Ectodermal cell (in vitro differentiated cells): ENCODE measurements at regions not wholly inside any gene's neighbourhood (a gene's known extent, or its start where the extent isn't known, plus 50 kb on each side); places are given as distances from the start of the nearest gene placed in this dataset.

Source experiments
- H3K27ac ChIP-seq: 2 replicates; pipeline ENCODE4 v1.7.0; 2013; ENCODE audit warnings: mild to moderate bottlenecking, low read depth, low read length; ENCODE audit not compliant: insufficient read depth, poor library complexity, severe bottlenecking
- H3K27me3 ChIP-seq: 2 replicates; pipeline ENCODE4 v1.7.0; 2013; ENCODE audit warnings: mild to moderate bottlenecking, low read length; ENCODE audit not compliant: insufficient read depth, control insufficient read depth, poor library complexity, severe bottlenecking
- H3K36me3 ChIP-seq: one replicate; pipeline ENCODE4 v1.7.0; 2013; ENCODE audit warnings: low read length; ENCODE audit not compliant: control insufficient read depth, insufficient read depth
- H3K4me1 ChIP-seq: one replicate; pipeline ENCODE4 v1.7.0; 2013; ENCODE audit warnings: low read length; ENCODE audit not compliant: control insufficient read depth, insufficient read depth
- H3K4me3 ChIP-seq: 2 replicates; pipeline ENCODE4 v1.7.0; 2013; ENCODE audit warnings: low read depth, low read length, control low read depth; ENCODE audit not compliant: insufficient read depth
- H3K9me3 ChIP-seq: 2 replicates; pipeline ENCODE4 v1.7.0; 2013; ENCODE audit warnings: mild to moderate bottlenecking, low read length, moderate library complexity; ENCODE audit not compliant: control insufficient read depth
- WGBS, 2 experiments: methylation state at CpG; one replicate each; pipeline ENCODE4 v1.1.7; 2013; ENCODE audit warnings: missing lambda C conversion rate in 2 of 2; 5-methylcytosine and 5-hydroxymethylcytosine counted together

- Histone ChIP-seq H3K36me3 (no peaks in the 10 kb centered on the region), H3K27me3 (no peaks in the 10 kb centered on the region), H3K4me3 (no peak overlapping the region), H3K9me3 (no peaks in the 10 kb centered on the region), H3K4me1 (no peaks in the 10 kb centered on the region), H3K27ac (no peak overlapping the region)
- 98 to 100% methylated on average over 1 to 2 of the region's 2 CpGs for WGBS, 2 experiments
Measured at GRCh38 chrX:20432746-20433387, 166.2 kb upstream of the RPS6KA3 start.

DNA sequence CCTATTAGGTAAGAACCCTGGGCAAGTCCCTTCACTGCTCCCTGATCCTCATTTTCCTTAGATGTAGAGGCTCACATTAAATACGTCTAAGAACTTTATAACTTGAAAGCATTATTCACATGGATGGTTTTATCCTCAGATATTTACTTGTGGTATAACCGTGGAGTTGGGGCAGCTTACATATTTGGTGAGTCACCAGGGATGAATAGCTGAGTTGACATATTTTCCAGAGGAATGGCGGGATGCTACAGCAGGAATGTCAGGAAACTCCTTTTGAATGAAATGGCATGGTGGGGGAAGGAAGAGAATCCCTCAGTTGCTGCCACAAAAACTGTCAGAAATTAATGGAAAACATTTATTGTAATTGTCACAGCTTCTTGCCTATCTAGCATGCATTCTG lies 165.3 kb upstream of the RPS6KA3 start:
- Histone ChIP-seq H3K9me3 (no peaks in the 10 kb centered on the region), H3K4me1 (no peaks in the 10 kb centered on the region), H3K27ac (no peak overlapping the region), H3K36me3 (no peaks in the 10 kb centered on the region), H3K27me3 (no peaks in the 10 kb centered on the region), H3K4me3 (no peak overlapping the region)
- WGBS, 2 experiments = 84 to 91% methylated on average over 3 of the region's 3 CpGs

- H3K9me3 ChIP-seq = no peaks in the 10 kb centered on the region
- H3K4me1 ChIP-seq = no peaks in the 10 kb centered on the region
- H3K36me3 ChIP-seq = no peaks in the 10 kb centered on the region
- WGBS, 2 experiments = 88 to 100% methylated on average over 1 of the region's 1 CpG
- no peak overlapping the region for H3K27ac ChIP-seq
- H3K4me3 ChIP-seq = no peak overlapping the region
- H3K27me3 ChIP-seq = no peaks in the 10 kb centered on the region
Measured at GRCh38 chrX:20431486-20431885, 164.8 kb upstream of the RPS6KA3 start.

GRCh38 chrX:20427173-20427770 lies 160.6 kb upstream of the RPS6KA3 start:
- Histone ChIP-seq H3K27ac (no peak overlapping the region), H3K4me3 (no peak overlapping the region), H3K36me3 (no peaks in the 10 kb centered on the region), H3K4me1 (no peaks in the 10 kb centered on the region), H3K9me3 (no peaks in the 10 kb centered on the region), H3K27me3 (no peaks in the 10 kb centered on the region)
- WGBS, 2 experiments = 89 to 96% methylated on average over 2 of the region's 3 CpGs

DNA sequence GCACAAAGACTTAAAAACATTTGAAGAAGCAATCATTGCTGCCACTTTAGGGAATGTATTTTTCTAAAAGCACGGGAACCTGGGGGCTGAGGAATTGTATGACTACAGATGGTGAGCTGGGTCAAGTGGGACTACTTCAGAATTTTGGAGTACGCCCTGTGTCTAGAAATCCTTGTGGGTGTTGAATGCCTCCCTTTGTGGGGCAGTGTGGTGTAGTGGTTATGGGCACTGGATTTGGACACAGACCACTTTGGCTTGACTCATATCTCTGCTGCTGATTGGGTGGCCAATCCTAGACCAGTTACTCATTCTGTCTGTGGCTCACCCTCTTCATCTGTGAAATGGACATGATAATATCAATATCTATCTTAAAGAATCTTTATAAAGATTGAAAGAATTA lies 155.0 kb upstream of the RPS6KA3 start:
- Histone ChIP-seq H3K27ac (no peak overlapping the region), H3K9me3 (no peaks in the 10 kb centered on the region), H3K4me1 (no peaks in the 10 kb centered on the region), H3K4me3 (no peak overlapping the region), H3K36me3 (no peaks in the 10 kb centered on the region), H3K27me3 (no peaks in the 10 kb centered on the region)
- 91 to 94% methylated on average over 2 of the region's 2 CpGs for WGBS, 2 experiments

DNA sequence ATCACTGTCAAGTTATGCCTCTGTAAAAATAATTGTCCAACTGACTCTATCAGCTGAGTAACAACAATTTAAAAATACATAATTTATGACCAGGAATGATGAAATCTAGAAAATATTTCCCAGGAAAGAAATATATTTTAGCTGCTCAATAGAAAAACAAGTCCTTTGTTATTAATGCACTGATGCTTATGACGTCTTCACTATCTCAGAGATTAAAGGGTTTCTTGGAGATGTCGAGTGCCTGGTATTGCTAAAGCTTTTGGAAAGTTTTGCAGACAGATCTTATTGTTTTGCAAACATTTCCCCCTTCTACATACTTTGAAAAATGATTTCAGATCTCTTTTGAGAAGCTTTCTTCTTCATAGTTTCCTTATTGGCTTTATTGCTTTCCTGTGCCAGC lies 154.6 kb upstream of the RPS6KA3 start:
- no peaks in the 10 kb centered on the region for H3K4me1 ChIP-seq
- no peak overlapping the region for H3K4me3 ChIP-seq
- no peaks in the 10 kb centered on the region for H3K36me3 ChIP-seq
- no peaks in the 10 kb centered on the region for H3K9me3 ChIP-seq
- WGBS, 2 experiments = 88% methylated on average over 2 of the region's 2 CpGs; no CpG with 5 or more reads in 1 of the 2 experiments
- no peak overlapping the region for H3K27ac ChIP-seq
- H3K27me3 ChIP-seq = no peaks in the 10 kb centered on the region

- Histone ChIP-seq H3K27ac (no peak overlapping the region), H3K4me1 (no peaks in the 10 kb centered on the region), H3K9me3 (no peaks in the 10 kb centered on the region), H3K27me3 (no peaks in the 10 kb centered on the region), H3K36me3 (no peaks in the 10 kb centered on the region), H3K4me3 (no peak overlapping the region)
- WGBS, 2 experiments = 80% methylated on average over 1 of the region's 2 CpGs; no CpG with 5 or more reads in 1 of the 2 experiments
Measured at GRCh38 chrX:20420058-20420457, 153.3 kb upstream of the RPS6KA3 start.

DNA sequence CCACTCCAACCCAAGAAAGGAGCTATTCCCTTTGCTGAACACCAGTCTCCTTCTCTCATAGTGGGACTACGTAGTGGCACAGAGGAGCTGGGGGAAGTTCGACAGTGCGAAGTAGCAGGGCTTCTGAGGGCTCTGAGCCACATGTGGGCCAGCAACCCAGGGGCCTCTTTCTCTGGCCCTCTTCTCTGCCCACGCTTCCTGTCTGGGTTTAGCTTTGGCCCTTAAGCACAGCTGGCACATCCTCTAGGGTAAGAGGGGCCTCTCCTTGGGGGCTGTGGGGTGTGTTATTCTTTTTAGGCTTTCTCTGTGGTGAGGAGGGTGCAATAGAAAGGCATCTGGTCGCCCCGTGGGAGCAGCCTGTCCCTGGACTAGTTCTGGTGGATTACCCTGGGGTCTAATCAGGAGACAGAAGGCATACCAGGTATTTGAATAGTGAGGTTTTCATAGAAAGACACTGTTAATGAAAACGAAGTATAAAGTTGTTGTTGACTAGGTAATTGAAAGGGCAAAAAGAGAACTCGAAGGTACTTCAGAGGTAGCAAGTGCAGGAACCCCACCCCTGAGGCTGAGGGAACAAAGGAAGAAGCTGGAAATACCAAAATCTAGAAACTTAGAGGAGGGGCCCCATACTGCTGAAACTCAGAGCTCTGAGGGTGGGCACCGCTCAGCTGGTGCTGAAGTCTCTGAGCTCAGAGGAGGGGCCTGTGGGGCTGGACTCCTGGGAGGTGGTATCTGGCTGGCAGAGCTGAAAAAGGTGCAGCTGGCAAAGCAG lies 151.9 kb upstream of the RPS6KA3 start:
- H3K4me3 ChIP-seq = no peak overlapping the region
- WGBS, 2 experiments = 86 to 94% methylated on average over 9 of the region's 9 CpGs
- H3K9me3 ChIP-seq = no peaks in the 10 kb centered on the region
- H3K27ac ChIP-seq = no peak overlapping the region
- no peaks in the 10 kb centered on the region for H3K4me1 ChIP-seq
- no peaks in the 10 kb centered on the region for H3K36me3 ChIP-seq
- no peaks in the 10 kb centered on the region for H3K27me3 ChIP-seq

DNA sequence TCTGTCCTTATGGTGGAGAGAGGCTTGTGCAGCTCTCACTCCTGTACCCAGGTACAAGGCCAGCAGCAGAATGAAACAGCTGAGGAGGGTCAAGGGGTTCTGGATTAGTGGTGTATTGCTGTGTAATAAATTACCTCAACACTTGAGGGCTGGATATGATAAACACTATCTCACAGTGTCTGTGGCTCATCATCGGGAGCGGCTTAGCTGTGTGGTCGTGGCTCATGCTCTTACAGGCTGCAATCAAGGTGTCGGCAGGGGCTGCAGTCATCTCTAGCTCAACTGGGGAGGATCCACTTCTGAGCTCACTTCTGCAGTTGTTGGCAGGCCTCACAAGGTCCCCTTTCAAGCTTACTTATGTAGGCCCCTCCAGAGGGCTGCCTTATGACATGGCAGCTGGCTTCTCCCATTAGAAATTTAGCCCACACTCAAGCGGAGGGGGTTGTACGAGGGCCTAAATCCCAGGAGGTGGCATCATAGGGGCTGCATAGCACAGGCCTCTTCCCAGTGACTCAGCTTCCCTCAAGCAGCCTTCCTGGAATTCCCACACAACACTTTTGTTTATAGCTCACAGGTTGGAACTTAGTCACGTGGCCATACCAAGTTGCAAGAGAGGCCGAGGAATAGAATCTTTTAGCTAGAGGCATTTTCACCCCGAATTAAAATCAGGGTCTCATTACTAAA lies 148.2 kb upstream of the RPS6KA3 start:
- no peak overlapping the region for H3K4me3 ChIP-seq
- H3K36me3 ChIP-seq = no peaks in the 10 kb centered on the region
- H3K27ac ChIP-seq = no peak overlapping the region
- no peaks in the 10 kb centered on the region for H3K27me3 ChIP-seq
- 89 to 92% methylated on average over 9 of the region's 9 CpGs for WGBS, 2 experiments
- no peaks in the 10 kb centered on the region for H3K4me1 ChIP-seq
- no peaks in the 10 kb centered on the region for H3K9me3 ChIP-seq

DNA sequence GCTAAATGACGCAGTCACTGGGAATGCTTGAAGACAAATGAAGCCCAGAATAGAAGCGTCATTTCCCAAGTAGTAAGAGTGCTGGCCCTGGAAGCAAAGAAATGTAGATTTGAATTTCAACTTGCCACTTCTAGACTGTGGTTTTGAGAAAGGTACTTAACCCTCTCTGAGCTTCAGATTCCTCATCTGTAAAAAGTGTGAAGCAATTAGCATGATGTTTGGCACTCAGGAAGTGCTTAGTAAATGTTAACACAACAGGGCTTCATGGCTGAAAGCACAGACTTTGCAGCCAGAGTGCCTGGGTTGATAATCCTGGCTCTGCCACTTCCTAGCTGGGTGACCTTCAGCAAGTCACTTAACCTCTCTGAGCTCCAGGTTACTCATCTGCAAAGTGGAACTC lies 147.4 kb upstream of the RPS6KA3 start:
- no peaks in the 10 kb centered on the region for H3K36me3 ChIP-seq
- 94 to 100% methylated on average over 2 of the region's 2 CpGs for WGBS, 2 experiments
- no peak overlapping the region for H3K27ac ChIP-seq
- H3K9me3 ChIP-seq = no peaks in the 10 kb centered on the region
- no peak overlapping the region for H3K4me3 ChIP-seq
- H3K27me3 ChIP-seq = no peaks in the 10 kb centered on the region
- no peaks in the 10 kb centered on the region for H3K4me1 ChIP-seq
